OCI-LY3 (cell line): ENCODE measurements at regions not wholly inside any gene's neighbourhood (a gene's known extent, or its start where the extent isn't known, plus 50 kb on each side); places are given as distances from the start of the nearest gene placed in this dataset.

Source experiments
- H2AFZ ChIP-seq: fragments of 200-600, 300-600 bp; shearing (Covaris generic); 2 replicates; pipeline ENCODE4 v1.6.0; 2014; ENCODE audit warnings: antibody characterized with exemption, low read depth, low read length
- H3K27ac ChIP-seq: fragments of 200-600, 300-600 bp; sonication (generic); 2 replicates; pipeline ENCODE4 v1.5.1; 2014; ENCODE audit warnings: mild to moderate bottlenecking, low read length, moderate library complexity, mixed read lengths
- H3K27me3 ChIP-seq: fragments of 200-600, 300-600 bp; sonication (generic); 2 replicates; pipeline ENCODE4 v1.6.1; 2014; ENCODE audit warnings: low read depth, low read length, mixed read lengths
- H3K36me3 ChIP-seq: fragments of 200-600, 300-600 bp; sonication (generic); replicated peaks from 2 replicates; pipeline ENCODE3; 2014; ENCODE audit warnings: low read depth, low read length, mixed read lengths
- H3K4me1 ChIP-seq: fragments of 300-600, 200-600 bp; sonication (generic); 2 replicates; pipeline ENCODE4 v1.6.1; 2014; ENCODE audit warnings: low read length, mixed read lengths
- H3K4me2 ChIP-seq: fragments of 200-600, 300-600 bp; sonication (generic); 2 replicates; pipeline ENCODE4 v1.6.1; 2014; ENCODE audit warnings: low read length, mixed read lengths
- H3K4me3 ChIP-seq: fragments of 300-600, 200-600 bp; sonication (generic); 2 replicates; pipeline ENCODE4 v1.5.1; 2014; ENCODE audit warnings: antibody characterized with exemption, mild to moderate bottlenecking, low read length, moderate library complexity
- H3K79me2 ChIP-seq: fragments of 300-600, 200-600 bp; shearing (Covaris generic); 2 replicates; pipeline ENCODE4 v1.6.1; 2014; ENCODE audit warnings: mild to moderate bottlenecking, low read length, mixed read lengths
- H3K9ac ChIP-seq: fragments of 300-600, 200-600 bp; shearing (Covaris generic); 2 replicates; pipeline ENCODE4 v1.6.0; 2014; ENCODE audit warnings: mild to moderate bottlenecking, low read length, moderate library complexity
- H3K9me3 ChIP-seq: fragments of 200-600, 300-600 bp; shearing (Covaris generic); 2 replicates; pipeline ENCODE4 v1.6.1; 2014; ENCODE audit warnings: low read length, mixed read lengths; ENCODE audit not compliant: insufficient read depth
- H4K20me1 ChIP-seq: fragments of 200-600, 300-600 bp; sonication (generic); 2 replicates; pipeline ENCODE4 v1.6.1; 2016; ENCODE audit warnings: low read length, mixed read lengths; ENCODE audit not compliant: insufficient read depth
- EZH2phosphoT487 ChIP-seq: fragments of 200-600 bp; shearing (Covaris generic); IDR thresholded peaks from 2 replicates; pipeline ENCODE4 v1.6.1; 2018; ENCODE audit warnings: antibody characterized with exemption, mixed run types, low read depth
- TF ChIP-seq, protein P1 (sequence below): fragments of 200-600, 300-600 bp; sonication (generic); IDR thresholded peaks from 2 replicates; pipeline ENCODE4 v1.5.1; 2014; ENCODE audit warnings: antibody characterized with exemption, low read length, low read depth

DNA sequence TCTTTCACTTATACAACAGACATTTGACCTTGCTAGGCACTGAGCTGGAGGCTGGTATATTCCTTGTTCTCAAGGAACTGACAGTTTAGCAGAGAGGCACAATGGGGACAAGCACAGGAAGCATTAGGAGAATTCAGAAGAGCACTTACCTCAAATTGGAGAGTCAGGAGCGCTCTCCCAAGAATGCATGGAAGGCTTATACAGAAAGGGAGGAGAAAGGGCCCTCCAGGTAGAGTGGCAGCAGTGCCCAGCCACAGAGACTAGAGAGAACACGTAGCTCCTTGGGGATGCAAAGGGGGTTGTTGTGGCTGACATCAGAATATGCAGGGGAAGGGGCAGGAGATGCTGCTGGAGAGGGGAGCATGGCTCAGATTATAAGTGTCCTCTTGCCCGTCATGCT lies 78.2 kb upstream of the MKLN1 start:
- Histone ChIP-seq H3K27me3 (peaks cover 10% of the 10 kb centered on the region; the same call in 1 of the 2 replicates), H3K4me3 (no peak overlapping the region), H3K4me2 (no peak overlapping the region), H2AFZ (no peak overlapping the region), H3K9ac (no peak overlapping the region), H3K27ac (no peak overlapping the region), H3K4me1 (no peaks in the 10 kb centered on the region), H4K20me1 (no peaks in the 10 kb centered on the region), H3K79me2 (no peaks in the 10 kb centered on the region), H3K36me3 (no peaks in the 10 kb centered on the region), H3K9me3 (no peaks in the 10 kb centered on the region)
- TF ChIP-seq, protein P1, sequence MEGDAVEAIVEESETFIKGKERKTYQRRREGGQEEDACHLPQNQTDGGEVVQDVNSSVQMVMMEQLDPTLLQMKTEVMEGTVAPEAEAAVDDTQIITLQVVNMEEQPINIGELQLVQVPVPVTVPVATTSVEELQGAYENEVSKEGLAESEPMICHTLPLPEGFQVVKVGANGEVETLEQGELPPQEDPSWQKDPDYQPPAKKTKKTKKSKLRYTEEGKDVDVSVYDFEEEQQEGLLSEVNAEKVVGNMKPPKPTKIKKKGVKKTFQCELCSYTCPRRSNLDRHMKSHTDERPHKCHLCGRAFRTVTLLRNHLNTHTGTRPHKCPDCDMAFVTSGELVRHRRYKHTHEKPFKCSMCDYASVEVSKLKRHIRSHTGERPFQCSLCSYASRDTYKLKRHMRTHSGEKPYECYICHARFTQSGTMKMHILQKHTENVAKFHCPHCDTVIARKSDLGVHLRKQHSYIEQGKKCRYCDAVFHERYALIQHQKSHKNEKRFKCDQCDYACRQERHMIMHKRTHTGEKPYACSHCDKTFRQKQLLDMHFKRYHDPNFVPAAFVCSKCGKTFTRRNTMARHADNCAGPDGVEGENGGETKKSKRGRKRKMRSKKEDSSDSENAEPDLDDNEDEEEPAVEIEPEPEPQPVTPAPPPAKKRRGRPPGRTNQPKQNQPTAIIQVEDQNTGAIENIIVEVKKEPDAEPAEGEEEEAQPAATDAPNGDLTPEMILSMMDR = no peak
- no peak for TF ChIP-seq EZH2phosphoT487

DNA sequence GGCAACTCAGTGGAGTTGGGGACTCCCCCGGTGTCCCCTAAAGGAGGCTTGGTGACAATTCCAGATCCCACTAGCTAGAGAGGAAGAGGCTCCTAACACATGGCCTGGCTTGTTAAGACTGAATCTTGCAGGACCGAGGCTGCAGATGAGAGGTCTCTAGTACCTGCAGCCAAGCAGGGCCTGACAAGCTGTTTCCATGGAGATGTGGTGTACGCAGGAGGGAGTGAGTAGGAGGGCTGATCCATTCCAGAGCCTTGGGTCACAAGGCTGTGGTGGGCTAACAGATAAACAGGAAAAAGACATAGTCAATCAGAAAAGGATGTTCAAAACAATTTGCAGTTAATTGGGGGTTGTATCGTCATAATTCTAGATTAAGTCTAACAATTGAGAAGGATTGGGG lies 77.3 kb upstream of the MKLN1 start:
- Histone ChIP-seq H3K9me3 (peaks cover 4% of the 10 kb centered on the region), H3K79me2 (no peaks in the 10 kb centered on the region), H3K4me1 (no peaks in the 10 kb centered on the region), H2AFZ (no peak overlapping the region), H3K4me2 (no peak overlapping the region), H3K36me3 (no peaks in the 10 kb centered on the region), H4K20me1 (no peaks in the 10 kb centered on the region), H3K4me3 (no peak overlapping the region), H3K27me3 (peaks cover 10% of the 10 kb centered on the region; the same call in 1 of the 2 replicates), H3K27ac (no peak overlapping the region), H3K9ac (no peak overlapping the region)
- TF ChIP-seq, protein P1 = no peak
- no peak for TF ChIP-seq EZH2phosphoT487

DNA sequence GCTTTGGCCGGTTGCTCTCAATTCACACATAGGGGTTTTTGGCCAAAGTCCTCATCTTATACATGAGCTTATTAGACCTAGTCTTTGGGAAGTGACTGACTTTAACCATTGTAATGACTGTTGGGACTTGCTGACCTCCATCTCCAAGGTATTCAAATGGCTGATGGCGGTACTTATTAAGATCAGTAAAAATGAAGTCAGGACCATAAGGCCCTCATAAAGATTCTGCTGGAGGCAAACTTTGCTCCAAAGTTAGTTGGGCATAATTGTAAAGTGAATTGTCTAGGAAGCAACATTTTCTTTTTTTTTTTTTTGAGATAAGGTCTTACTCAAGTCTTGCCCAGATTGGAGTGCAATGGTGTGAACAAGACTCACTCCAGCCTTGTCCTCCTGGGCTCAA lies 76.3 kb upstream of the MKLN1 start:
- H3K27me3 ChIP-seq = peaks cover 10% of the 10 kb centered on the region; the same call in 1 of the 2 replicates
- no peak overlapping the region for H3K4me2 ChIP-seq
- H2AFZ ChIP-seq = no peak overlapping the region
- H3K9ac ChIP-seq = no peak overlapping the region
- TF ChIP-seq EZH2phosphoT487 = no peak
- no peaks in the 10 kb centered on the region for H3K36me3 ChIP-seq
- no peak overlapping the region for H3K4me3 ChIP-seq
- no peaks in the 10 kb centered on the region for H4K20me1 ChIP-seq
- peaks cover 6% of the 10 kb centered on the region for H3K9me3 ChIP-seq
- H3K27ac ChIP-seq = no peak overlapping the region
- no peaks in the 10 kb centered on the region for H3K79me2 ChIP-seq
- H3K4me1 ChIP-seq = no peaks in the 10 kb centered on the region

DNA sequence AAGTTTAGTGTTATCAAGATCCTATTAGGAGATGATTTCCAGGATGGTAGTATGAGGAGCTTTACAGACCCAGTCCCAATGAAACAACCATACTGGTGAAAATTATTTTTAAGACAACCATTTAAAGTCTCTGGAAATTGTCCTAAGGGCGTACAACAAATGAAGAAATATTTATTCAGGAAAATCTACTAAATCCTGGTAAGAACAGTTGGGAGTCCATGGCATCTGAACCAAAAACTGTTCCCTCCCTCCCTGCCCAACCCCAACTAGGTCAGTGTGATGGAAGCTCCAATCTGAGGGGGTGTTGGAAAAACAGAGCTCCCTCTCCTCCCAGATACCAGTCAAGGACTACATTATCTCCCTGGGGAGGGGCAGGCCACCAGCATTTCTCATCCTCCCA lies 74.7 kb upstream of the MKLN1 start:
- Histone ChIP-seq H2AFZ (no peak overlapping the region), H3K4me1 (no peaks in the 10 kb centered on the region), H3K27ac (no peak overlapping the region), H3K79me2 (no peaks in the 10 kb centered on the region), H3K27me3 (peaks cover 15% of the 10 kb centered on the region; the same call in 1 of the 2 replicates), H4K20me1 (no peaks in the 10 kb centered on the region), H3K4me2 (no peak overlapping the region), H3K4me3 (no peak overlapping the region), H3K9ac (no peak overlapping the region), H3K9me3 (peaks cover 6% of the 10 kb centered on the region), H3K36me3 (no peaks in the 10 kb centered on the region)
- TF ChIP-seq EZH2phosphoT487 = no peak
- TF ChIP-seq, protein P1 = no peak

DNA sequence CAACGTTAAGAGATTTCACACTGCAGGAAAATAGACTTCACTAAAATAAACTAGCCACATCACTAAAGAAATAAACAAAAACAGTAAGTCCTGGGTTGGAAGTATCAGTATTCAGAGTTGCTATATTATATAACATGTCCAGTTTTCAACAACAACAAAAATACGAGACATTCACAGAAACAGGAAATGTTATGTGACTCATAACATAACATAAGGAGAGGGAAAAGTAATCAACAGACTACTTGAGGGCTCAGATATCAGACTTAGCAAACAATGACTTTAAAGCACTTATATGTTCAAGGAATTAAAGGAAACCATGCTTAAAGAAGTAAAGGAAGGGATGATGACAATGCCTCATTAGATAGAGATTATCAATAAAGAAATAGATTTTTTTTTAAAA lies 73.5 kb upstream of the MKLN1 start:
- H3K27ac ChIP-seq = no peak overlapping the region
- no peaks in the 10 kb centered on the region for H3K79me2 ChIP-seq
- H3K4me2 ChIP-seq = no peak overlapping the region
- TF ChIP-seq, protein P1 = no peak
- no peak for TF ChIP-seq EZH2phosphoT487
- H3K4me1 ChIP-seq = no peaks in the 10 kb centered on the region
- H3K4me3 ChIP-seq = no peak overlapping the region
- peaks cover 10% of the 10 kb centered on the region; the same call in 1 of the 2 replicates for H3K27me3 ChIP-seq
- H3K9me3 ChIP-seq = peaks cover 6% of the 10 kb centered on the region
- no peaks in the 10 kb centered on the region for H3K36me3 ChIP-seq
- H3K9ac ChIP-seq = no peak overlapping the region
- H4K20me1 ChIP-seq = no peaks in the 10 kb centered on the region
- no peak overlapping the region for H2AFZ ChIP-seq
